Esophagus squamous epithelium (tissue), 5 donors: ENCODE measurements at regions not wholly inside any gene's neighbourhood (a gene's known extent, or its start where the extent isn't known, plus 50 kb on each side); places are given as distances from the start of the nearest gene placed in this dataset.

ENCODE experiments used
- DNase-seq: peaks from one replicate; lab custom pipeline; 2025; lab: John Stamatoyannopoulos, UW
- H3K27ac ChIP-seq, 4 donors: fragments of 200-600 bp; sonication (generic); one replicate each; pipeline ENCODE4 v1.5.1; 2016 to 2019; ENCODE audit warnings: mild to moderate bottlenecking in 1 of 4
- H3K27me3 ChIP-seq, 4 donors: fragments of 200-600 bp; sonication (generic); 1 replicate in 3 of 4; 2 replicates in 1 of 4; pipeline versions ENCODE4 v1.5.1 to v1.6.0; 2017 to 2021; ENCODE audit warnings: antibody characterized with exemption in 1 of 4
- H3K36me3 ChIP-seq, 3 donors: fragments of 200-600 bp; sonication (generic); one replicate each; pipeline ENCODE4 v1.5.1; 2016 to 2019
- H3K4me1 ChIP-seq, 3 donors: fragments of 200-600 bp; sonication (generic); one replicate each; pipeline ENCODE4 v1.5.1; 2017 to 2019
- H3K4me3 ChIP-seq, 4 donors: fragments of 200-600 bp; sonication (generic); 1 replicate in 3 of 4; 2 replicates in 1 of 4; pipeline ENCODE4 v1.5.1; 2016 to 2019; ENCODE audit warnings: mild to moderate bottlenecking in 2 of 4, moderate library complexity in 1 of 4
- H3K9me3 ChIP-seq, 3 donors: fragments of 200-600 bp; sonication (generic); one replicate each; pipeline ENCODE4 v1.5.1; 2016 to 2019
- CTCF ChIP-seq, 6 experiments: fragments of 450-650 bp in 4 of 6; fragments of 200-600 bp in 2 of 6; sonication (generic) in 2 of 6; IDR thresholded peaks; one replicate each; pipeline ENCODE4 v1.5.1; 2016 to 2019; ENCODE audit warnings: antibody characterized with exemption in 6 of 6, mild to moderate bottlenecking in 4 of 6, moderate library complexity in 4 of 6
- POLR2A ChIP-seq, 4 donors: fragments of 450-650 bp; IDR thresholded peaks; one replicate each; pipeline ENCODE4 v1.6.1; 2017; ENCODE audit warnings: antibody characterized with exemption in 4 of 4, mild to moderate bottlenecking in 4 of 4, moderate library complexity in 3 of 4
- WGBS, 2 donors: methylation state at CpG; one replicate each; pipeline ENCODE4 v1.1.5; 2018; 5-methylcytosine and 5-hydroxymethylcytosine counted together
- intact Hi-C: fragments of 100-400 bp; cut with DNase I; formaldehyde crosslinking; loops from one replicate; pipeline ENCODE4 v1.15.0; 2022
- donor health status: DM: yes; HTN: yes; CAD: no.

GRCh38 chr21:39014747-39015146 lies 168.5 kb downstream of the PSMG1 start:
- DNase-seq: no peak
- H3K27ac ChIP-seq: peak overlapping the region; percentile 13 to 71 (median 56)
- peaks cover 3 to 27% (median 8%) of the 10 kb centered on the region in 3 donors for H3K4me1 ChIP-seq
- H3K27me3 ChIP-seq: no peaks in the 10 kb centered on the region
- H3K9me3 ChIP-seq: no peaks in the 10 kb centered on the region
- H3K4me3 ChIP-seq: no peak overlapping the region
- intact Hi-C loops: no loop called here
- 29 to 34% methylated on average over 9 of the region's 9 CpGs for WGBS, 2 donors
- no peak for TF ChIP-seq POLR2A (IDR thresholded peaks at IDR 0.05)
- TF ChIP-seq CTCF (IDR thresholded peaks at IDR 0.05): no peak
- H3K36me3 ChIP-seq: no peaks in the 10 kb centered on the region

- 83 to 86% methylated on average over 15 of the region's 15 CpGs for WGBS, 2 donors
- intact Hi-C loops: no loop called here
- H3K4me1 ChIP-seq: peaks cover 3 to 38% (median 11%) of the 10 kb centered on the region in 3 donors
Measured at GRCh38 chr21:39012326-39013230, 170.7 kb downstream of the PSMG1 start.

GRCh38 chr21:39011911-39012310 lies 171.3 kb downstream of the PSMG1 start:
- TF ChIP-seq CTCF (IDR thresholded peaks at IDR 0.05) (no peak), POLR2A (IDR thresholded peaks at IDR 0.05) (no peak)
- H3K9me3 ChIP-seq: no peaks in the 10 kb centered on the region
- 96 to 100% methylated on average over 2 to 3 of the region's 3 CpGs for WGBS, 2 donors

More at GRCh38 chr21:39012326-39013230, 170.7 kb downstream of the PSMG1 start:
- no peaks in the 10 kb centered on the region for H3K36me3 ChIP-seq
- DNase-seq: no peak
- no peak overlapping the region for H3K27ac ChIP-seq
- no peaks in the 10 kb centered on the region for H3K9me3 ChIP-seq
- no peak overlapping the region for H3K4me3 ChIP-seq
- no peak for TF ChIP-seq CTCF (IDR thresholded peaks at IDR 0.05)
- no peak for TF ChIP-seq POLR2A (IDR thresholded peaks at IDR 0.05)
- H3K27me3 ChIP-seq: no peaks in the 10 kb centered on the region

GRCh38 chr21:39010629-39011404 lies 172.4 kb downstream of the PSMG1 start:
- H3K27me3 ChIP-seq: no peaks in the 10 kb centered on the region
- WGBS, 2 donors: 75 to 80% methylated on average over 13 to 15 of the region's 16 CpGs
- H3K9me3 ChIP-seq: no peaks in the 10 kb centered on the region
- intact Hi-C loops: no loop called here
- peak overlapping the region in 3 of 4 donors; percentile 12 to 34 (median 31) for H3K27ac ChIP-seq
- no peak overlapping the region for H3K4me3 ChIP-seq
- DNase-seq: no peak
- TF ChIP-seq CTCF (IDR thresholded peaks at IDR 0.05) (no peak), POLR2A (IDR thresholded peaks at IDR 0.05) (no peak)
- peaks cover 0 to 55% (median 29%) of the 10 kb centered on the region in 3 donors for H3K4me1 ChIP-seq
- H3K36me3 ChIP-seq: no peaks in the 10 kb centered on the region

More at GRCh38 chr21:39011911-39012310, 171.3 kb downstream of the PSMG1 start:
- Histone ChIP-seq H3K4me3 (no peak overlapping the region), H3K4me1 (peaks cover 2 to 44% (median 18%) of the 10 kb centered on the region in 3 donors), H3K27ac (no peak overlapping the region), H3K36me3 (no peaks in the 10 kb centered on the region), H3K27me3 (no peaks in the 10 kb centered on the region)
- no peak for DNase-seq
- intact Hi-C loops: no loop called here
